ENCODE measurements at regions not wholly inside any gene's neighbourhood (a gene's known extent, or its start where the extent isn't known, plus 50 kb on each side); places are given as distances from the start of the nearest gene placed in this dataset.

DNA sequence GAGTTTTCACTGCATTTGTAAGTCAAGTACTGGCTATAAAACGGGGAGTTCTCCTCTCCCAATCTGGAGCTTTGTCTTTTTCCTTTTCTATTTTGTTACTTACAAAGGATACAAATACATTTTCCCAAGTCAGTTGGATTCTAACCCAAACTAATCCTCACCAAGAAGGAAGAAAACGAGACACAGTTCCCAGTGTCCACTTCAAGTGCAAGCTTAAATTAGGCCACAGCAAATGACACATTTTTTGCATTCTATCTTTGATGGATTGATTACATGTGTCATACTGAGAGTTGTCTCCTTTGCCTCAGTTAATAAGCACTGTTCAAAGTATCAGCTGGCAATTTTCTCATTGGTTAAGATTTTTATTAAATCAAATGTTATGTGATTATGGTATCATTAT lies 296.7 kb upstream of the ANO5 start:
- H3K27ac ChIP-seq, result no peak overlapping the region
- ChIA-PET POLR2A (ENCODE audit: low non-redundant PET) (no interaction called here), CTCF (no interaction called here)
- DNase-seq (ENCODE audit: low spot score), result no peak
- TF ChIP-seq, protein P1, sequence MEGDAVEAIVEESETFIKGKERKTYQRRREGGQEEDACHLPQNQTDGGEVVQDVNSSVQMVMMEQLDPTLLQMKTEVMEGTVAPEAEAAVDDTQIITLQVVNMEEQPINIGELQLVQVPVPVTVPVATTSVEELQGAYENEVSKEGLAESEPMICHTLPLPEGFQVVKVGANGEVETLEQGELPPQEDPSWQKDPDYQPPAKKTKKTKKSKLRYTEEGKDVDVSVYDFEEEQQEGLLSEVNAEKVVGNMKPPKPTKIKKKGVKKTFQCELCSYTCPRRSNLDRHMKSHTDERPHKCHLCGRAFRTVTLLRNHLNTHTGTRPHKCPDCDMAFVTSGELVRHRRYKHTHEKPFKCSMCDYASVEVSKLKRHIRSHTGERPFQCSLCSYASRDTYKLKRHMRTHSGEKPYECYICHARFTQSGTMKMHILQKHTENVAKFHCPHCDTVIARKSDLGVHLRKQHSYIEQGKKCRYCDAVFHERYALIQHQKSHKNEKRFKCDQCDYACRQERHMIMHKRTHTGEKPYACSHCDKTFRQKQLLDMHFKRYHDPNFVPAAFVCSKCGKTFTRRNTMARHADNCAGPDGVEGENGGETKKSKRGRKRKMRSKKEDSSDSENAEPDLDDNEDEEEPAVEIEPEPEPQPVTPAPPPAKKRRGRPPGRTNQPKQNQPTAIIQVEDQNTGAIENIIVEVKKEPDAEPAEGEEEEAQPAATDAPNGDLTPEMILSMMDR (conservative IDR thresholded peaks at IDR 0.05; ENCODE audit: low read depth), result no peak

DNA sequence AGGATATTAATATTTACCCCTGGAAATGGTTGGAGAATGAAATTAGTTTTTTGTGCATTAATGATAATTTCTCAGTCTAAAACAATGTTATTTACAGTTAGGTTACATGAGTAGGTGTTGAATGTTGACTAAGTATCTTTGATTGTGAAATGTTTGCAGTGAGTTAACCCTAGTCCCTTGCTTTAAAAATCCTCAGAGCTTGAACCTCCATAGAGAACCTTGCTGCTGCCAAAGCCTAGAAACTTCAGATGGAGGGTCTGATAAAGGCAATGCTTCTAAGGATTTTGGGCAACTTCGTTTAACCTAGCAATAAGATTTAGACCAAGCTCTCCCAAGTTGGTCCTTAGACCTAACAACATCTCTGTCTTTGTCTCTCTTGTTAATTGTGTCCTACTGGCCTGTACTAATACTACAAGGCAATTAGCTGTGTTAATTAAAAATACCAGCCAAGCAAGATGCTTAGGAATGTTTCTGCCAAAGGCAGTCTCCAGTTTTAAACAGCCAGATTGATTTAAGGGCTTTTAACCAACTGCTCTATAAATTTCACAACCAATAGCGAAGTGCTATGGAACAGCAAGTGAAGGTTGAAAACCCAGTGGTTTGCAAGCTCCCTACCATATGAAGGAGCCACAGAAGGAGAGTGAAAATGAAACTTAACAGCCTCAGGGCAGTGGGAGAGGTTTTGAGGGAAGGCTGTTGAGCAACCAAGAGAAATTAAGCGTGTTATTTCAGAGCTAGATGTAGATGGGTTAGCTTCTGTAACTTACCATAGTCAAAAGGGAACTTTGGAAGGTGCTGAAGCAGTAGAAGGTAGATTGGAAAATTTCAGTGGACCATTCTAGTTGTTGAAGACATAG lies 295.9 kb upstream of the ANO5 start:
- TF ChIP-seq, protein P1 (conservative IDR thresholded peaks at IDR 0.05; ENCODE audit: low read depth), result no peak
- DNase-seq (ENCODE audit: low spot score), result no peak
- H3K27ac ChIP-seq, result no peak overlapping the region
- POLR2A ChIA-PET (ENCODE audit: low non-redundant PET), result no interaction called here
- CTCF ChIA-PET, result no interaction called here

DNA sequence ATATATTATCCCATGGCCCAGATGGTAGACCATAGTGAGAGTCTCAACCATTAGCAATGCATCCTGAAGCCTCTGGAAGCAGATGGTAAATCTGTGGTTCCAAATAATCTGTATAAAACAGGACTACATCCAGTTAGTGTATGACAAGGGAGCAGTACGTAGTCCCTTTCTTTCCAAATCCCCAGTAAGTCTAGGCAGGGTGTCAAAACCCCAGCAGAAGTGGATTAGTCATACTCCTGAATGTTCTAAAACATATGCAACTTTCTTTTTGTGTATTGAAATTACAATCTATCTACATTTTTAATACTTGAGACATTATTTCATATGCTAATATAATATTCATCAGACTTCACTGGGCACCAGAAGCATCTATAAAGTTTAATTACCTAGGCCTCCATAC lies 295.1 kb upstream of the ANO5 start:
- TF ChIP-seq, protein P1 (conservative IDR thresholded peaks at IDR 0.05; ENCODE audit: low read depth), result no peak
- CTCF ChIA-PET, result no interaction called here
- POLR2A ChIA-PET (ENCODE audit: low non-redundant PET), result no interaction called here
- no peak for DNase-seq (ENCODE audit: low spot score)
- H3K27ac ChIP-seq, result no peak overlapping the region

DNA sequence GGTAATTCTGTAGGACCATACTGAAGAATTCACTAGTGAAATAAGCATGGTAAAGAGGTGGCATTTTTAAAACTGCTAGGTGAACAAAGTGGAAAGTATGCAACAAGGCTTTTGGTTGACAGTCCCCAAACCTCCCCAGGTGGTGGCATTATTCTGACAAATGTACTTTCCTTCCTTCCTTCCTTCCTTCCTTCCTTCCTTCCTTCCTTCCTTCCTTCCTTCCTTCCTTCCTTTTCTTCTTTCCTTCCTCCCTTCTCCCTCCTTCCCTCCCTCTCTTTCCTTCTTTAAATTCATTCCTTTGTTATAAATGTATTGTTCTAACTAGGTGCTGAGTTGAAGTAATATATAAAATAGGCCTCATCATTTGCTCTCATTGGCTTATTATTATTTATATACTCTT lies 284.7 kb upstream of the ANO5 start:
- ChIA-PET CTCF (no interaction called here), POLR2A (ENCODE audit: low non-redundant PET) (no interaction called here)
- DNase-seq (ENCODE audit: low spot score), result no peak
- TF ChIP-seq, protein P1 (conservative IDR thresholded peaks at IDR 0.05; ENCODE audit: low read depth), result no peak
- no peak overlapping the region for H3K27ac ChIP-seq

DNA sequence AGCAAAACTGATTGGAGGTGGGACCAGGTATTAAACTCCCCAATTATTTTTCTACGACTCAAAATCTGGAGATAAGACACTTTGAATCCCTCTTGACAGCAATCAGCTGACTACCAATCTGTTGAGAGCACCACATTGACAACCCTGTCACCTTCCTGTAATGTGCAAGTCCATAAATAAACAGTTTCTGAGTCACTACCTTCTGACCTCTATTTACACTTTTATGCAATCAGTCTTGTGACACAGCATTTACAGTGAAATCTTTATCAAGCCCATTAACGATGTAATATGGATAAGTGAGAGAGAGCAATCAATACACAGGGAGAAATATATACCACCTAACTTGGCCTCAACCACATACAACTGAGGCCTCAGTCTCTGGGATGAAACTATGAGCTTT lies 283.7 kb upstream of the ANO5 start:
- TF ChIP-seq, protein P1 (conservative IDR thresholded peaks at IDR 0.05; ENCODE audit: low read depth), result no peak
- no peak overlapping the region for H3K27ac ChIP-seq
- ChIA-PET POLR2A (ENCODE audit: low non-redundant PET) (no interaction called here), CTCF (no interaction called here)
- no peak for DNase-seq (ENCODE audit: low spot score)

DNA sequence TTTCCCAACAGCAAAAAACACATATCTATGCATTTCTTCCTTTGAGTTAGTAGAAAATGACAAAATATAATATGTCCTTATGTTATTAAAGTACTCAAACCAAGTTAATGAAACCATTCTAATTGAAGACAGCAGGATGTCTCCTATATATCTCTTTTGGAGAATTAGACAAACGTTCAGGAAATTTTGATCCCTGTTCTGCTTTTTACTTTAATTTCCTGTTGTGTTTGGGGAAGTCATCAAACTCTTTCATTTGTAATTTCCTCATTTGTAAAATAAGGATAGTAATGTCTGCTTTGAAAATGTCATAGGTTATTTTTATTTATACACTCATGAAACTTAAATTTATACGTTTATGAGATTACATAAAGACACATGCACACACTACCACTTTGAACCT lies 281.8 kb upstream of the ANO5 start:
- H3K27ac ChIP-seq, result no peak overlapping the region
- ChIA-PET POLR2A (ENCODE audit: low non-redundant PET) (no interaction called here), CTCF (no interaction called here)
- TF ChIP-seq, protein P1 (conservative IDR thresholded peaks at IDR 0.05; ENCODE audit: low read depth), result no peak
- DNase-seq (ENCODE audit: low spot score), result no peak

All from RWPE1 (cell line).